MCF 10A (cell line): ENCODE measurements at regions not wholly inside any gene's neighbourhood (a gene's known extent, or its start where the extent isn't known, plus 50 kb on each side); places are given as distances from the start of the nearest gene placed in this dataset.

Source experiments
- BruUV-seq: library from RNA; stranded (reverse); fragments of 400-500 nt; replicated peaks from 2 replicates; lab custom pipeline; 2021; lab: Mats Ljungman, UMichigan
- CTCF ChIA-PET: fragments of 300-600 bp; sonication (Branson Sonifier 250); formaldehyde crosslinking; extraction: SDS; loops from one replicate; lab custom pipeline; 2021; ENCODE audit warnings: antibody characterized with exemption, inconsistent platforms; lab: Yijun Ruan, JAX
- POLR2A ChIA-PET: fragments of 300-600, 350-650 bp; sonication (Branson Sonifier 250); formaldehyde crosslinking; extraction: SDS; loops from one replicate; lab custom pipeline; 2020; ENCODE audit warnings: antibody characterized with exemption, inconsistent platforms; lab: Yijun Ruan, JAX
- DNase-seq: peaks from one replicate; pipeline ENCODE4 v3.0.0-alpha.2; 2018; ENCODE audit not compliant: unreplicated experiment
- H3K27ac Mint-ChIP-seq: one replicate; pipeline ENCODE4 v1.8.0; 2022; ENCODE audit warnings: mild to moderate bottlenecking, low read depth, mixed read lengths; ENCODE audit not compliant: unreplicated experiment
- H3K27me3 Mint-ChIP-seq: one replicate; pipeline ENCODE4 v1.8.0; 2022; ENCODE audit warnings: mixed read lengths; ENCODE audit not compliant: insufficient read depth, unreplicated experiment
- H3K36me3 Mint-ChIP-seq: one replicate; pipeline ENCODE4 v1.8.0; 2022; ENCODE audit warnings: mild to moderate bottlenecking, moderate library complexity, mixed read lengths; ENCODE audit not compliant: insufficient read depth, unreplicated experiment
- H3K4me1 Mint-ChIP-seq: one replicate; pipeline ENCODE4 v1.8.0; 2022; ENCODE audit warnings: mixed read lengths; ENCODE audit not compliant: insufficient read depth, unreplicated experiment
- H3K4me3 Mint-ChIP-seq: one replicate; pipeline ENCODE4 v1.8.0; 2022; ENCODE audit warnings: mild to moderate bottlenecking, moderate library complexity, mixed read lengths; ENCODE audit not compliant: unreplicated experiment
- H3K9me3 Mint-ChIP-seq: one replicate; pipeline ENCODE4 v1.8.0; 2022; ENCODE audit warnings: mixed read lengths; ENCODE audit not compliant: unreplicated experiment
- intact Hi-C: fragments of 100-400 bp; cut with micrococcal nuclease; formaldehyde crosslinking; loops from 2 replicates; pipeline ENCODE4 v1.14.1; 2022
- TF ChIP-seq, protein P1 (sequence below): fragments of 200-600 bp; IDR thresholded peaks from one replicate; pipeline ENCODE4 v1.8.0; 2022; ENCODE audit warnings: antibody characterized with exemption, mild to moderate bottlenecking; ENCODE audit not compliant: unreplicated experiment

DNA sequence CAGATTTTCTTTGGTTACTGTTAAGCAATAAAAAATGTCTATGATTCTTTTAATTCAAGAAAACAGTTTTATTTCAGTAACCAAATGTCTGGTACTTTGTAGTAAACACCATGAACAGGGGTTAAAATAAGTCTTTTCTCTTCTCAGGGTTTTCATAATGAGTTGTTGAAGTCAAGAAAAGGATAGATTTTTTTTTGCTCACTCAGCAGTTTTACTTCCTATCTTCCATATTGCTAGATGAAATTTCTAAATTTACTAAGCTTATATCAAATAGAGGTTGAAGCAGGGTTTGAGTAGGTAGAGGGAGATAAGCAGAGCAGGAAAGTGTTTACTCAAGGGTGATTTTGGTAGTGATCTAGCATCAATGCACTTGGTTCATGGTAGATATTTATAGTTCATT is 1031.3 kb downstream of the C4orf33 start:
- no peaks in the 10 kb centered on the region for H3K9me3 Mint-ChIP-seq
- no peak overlapping the region for H3K27ac Mint-ChIP-seq
- no peak for DNase-seq
- ChIA-PET POLR2A (no interaction called here), CTCF (no interaction called here)
- no peak overlapping the region for H3K4me3 Mint-ChIP-seq
- intact Hi-C loops = no loop called here
- no peaks in the 10 kb centered on the region for H3K36me3 Mint-ChIP-seq
- TF ChIP-seq, protein P1, sequence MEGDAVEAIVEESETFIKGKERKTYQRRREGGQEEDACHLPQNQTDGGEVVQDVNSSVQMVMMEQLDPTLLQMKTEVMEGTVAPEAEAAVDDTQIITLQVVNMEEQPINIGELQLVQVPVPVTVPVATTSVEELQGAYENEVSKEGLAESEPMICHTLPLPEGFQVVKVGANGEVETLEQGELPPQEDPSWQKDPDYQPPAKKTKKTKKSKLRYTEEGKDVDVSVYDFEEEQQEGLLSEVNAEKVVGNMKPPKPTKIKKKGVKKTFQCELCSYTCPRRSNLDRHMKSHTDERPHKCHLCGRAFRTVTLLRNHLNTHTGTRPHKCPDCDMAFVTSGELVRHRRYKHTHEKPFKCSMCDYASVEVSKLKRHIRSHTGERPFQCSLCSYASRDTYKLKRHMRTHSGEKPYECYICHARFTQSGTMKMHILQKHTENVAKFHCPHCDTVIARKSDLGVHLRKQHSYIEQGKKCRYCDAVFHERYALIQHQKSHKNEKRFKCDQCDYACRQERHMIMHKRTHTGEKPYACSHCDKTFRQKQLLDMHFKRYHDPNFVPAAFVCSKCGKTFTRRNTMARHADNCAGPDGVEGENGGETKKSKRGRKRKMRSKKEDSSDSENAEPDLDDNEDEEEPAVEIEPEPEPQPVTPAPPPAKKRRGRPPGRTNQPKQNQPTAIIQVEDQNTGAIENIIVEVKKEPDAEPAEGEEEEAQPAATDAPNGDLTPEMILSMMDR = no peak
- no peaks in the 10 kb centered on the region for H3K27me3 Mint-ChIP-seq
- H3K4me1 Mint-ChIP-seq = no peaks in the 10 kb centered on the region
- BruUV-seq = no TSS peak

DNA sequence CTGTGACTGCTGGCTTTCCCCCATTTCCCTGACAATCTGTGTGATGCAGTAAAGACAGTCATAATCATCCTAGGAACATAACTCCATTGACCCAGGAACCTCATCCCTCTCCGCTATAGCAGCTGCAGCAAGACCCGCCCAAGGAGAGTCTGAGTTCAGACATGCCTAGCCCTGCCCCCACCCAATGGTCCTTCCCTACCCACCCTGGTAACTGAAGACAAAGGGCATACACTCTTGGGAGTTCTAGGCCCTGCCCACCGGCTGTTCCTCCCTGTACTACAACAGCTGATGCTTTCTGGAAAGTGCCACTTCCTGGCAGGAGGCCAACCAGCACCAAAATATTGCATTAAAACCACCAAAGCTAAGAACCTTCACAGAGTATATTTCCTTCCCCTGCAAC is 1035.6 kb downstream of the C4orf33 start:
- no peak for DNase-seq
- Mint-ChIP-seq H3K4me3 (no peak overlapping the region), H3K4me1 (no peaks in the 10 kb centered on the region), H3K27ac (no peak overlapping the region), H3K27me3 (no peaks in the 10 kb centered on the region), H3K36me3 (no peaks in the 10 kb centered on the region), H3K9me3 (no peaks in the 10 kb centered on the region)
- TF ChIP-seq, protein P1 = no peak
- ChIA-PET CTCF (no interaction called here), POLR2A (no interaction called here)
- intact Hi-C loops = no loop called here
- no TSS peak for BruUV-seq

DNA sequence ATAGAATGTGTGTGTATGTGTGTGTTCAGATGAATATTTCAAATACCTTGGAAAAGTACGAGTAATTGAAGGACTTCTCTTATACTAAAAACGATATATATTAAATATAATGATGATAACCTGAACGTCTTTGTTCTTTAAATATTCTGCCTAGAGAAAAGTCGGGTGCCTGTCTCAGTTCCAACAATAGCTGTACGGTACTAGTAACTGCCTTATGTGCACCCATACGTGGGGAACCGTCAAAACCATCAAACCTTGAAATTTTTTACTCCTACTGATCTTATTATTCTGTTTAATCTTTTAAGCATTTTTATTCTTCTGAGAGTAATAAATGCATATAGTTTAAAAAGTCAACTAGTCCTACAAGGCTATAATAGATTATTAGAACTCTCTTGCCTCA is 1045.7 kb downstream of the C4orf33 start:
- H3K36me3 Mint-ChIP-seq = no peaks in the 10 kb centered on the region
- ChIA-PET CTCF (no interaction called here), POLR2A (no interaction called here)
- TF ChIP-seq, protein P1 = no peak
- no TSS peak for BruUV-seq
- intact Hi-C loops = no loop called here
- H3K27me3 Mint-ChIP-seq = no peaks in the 10 kb centered on the region
- no peak for DNase-seq
- H3K4me1 Mint-ChIP-seq = no peaks in the 10 kb centered on the region
- H3K9me3 Mint-ChIP-seq = no peaks in the 10 kb centered on the region
- no peak overlapping the region for H3K27ac Mint-ChIP-seq
- H3K4me3 Mint-ChIP-seq = no peak overlapping the region

DNA sequence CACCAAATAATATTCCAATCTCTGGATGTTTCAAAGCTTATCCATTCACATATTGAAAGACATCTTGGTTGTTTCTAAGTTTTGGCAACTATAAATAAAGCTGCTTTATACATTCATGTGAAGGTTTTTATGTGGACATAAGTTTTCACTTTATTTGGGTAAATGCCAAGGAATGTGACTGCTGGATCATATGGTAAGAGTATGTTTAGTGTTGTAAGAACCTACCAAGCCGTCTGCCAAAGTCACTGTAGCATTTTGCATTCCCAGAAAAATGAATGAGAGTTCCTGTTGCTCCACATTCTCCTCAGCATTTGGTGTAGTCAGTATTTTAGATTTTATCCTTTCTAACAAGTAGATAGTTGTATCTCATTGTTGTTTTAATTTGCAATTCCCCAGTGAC is 1047.7 kb downstream of the C4orf33 start:
- Mint-ChIP-seq H3K27ac (no peak overlapping the region), H3K4me3 (no peak overlapping the region), H3K36me3 (no peaks in the 10 kb centered on the region), H3K4me1 (no peaks in the 10 kb centered on the region), H3K27me3 (no peaks in the 10 kb centered on the region), H3K9me3 (no peaks in the 10 kb centered on the region)
- no TSS peak for BruUV-seq
- POLR2A ChIA-PET = no interaction called here
- TF ChIP-seq, protein P1 = no peak
- intact Hi-C loops = no loop called here
- CTCF ChIA-PET = no interaction called here
- peak; percentile 17 for DNase-seq
